HCT116 (cell line): ENCODE measurements at regions not wholly inside any gene's neighbourhood (a gene's known extent, or its start where the extent isn't known, plus 50 kb on each side); places are given as distances from the start of the nearest gene placed in this dataset.

Source experiments
- ATAC-seq: fragments of 200-7000 bp; cut with Tn5 transposase; 2 replicates; pipeline ENCODE4 v1.9.1; 2020; ENCODE audit warnings: mild to moderate bottlenecking, moderate library complexity
- BruUV-seq: library from RNA; stranded (reverse); fragments of 400-500 nt; replicated peaks from 2 replicates; lab custom pipeline; 2021; lab: Mats Ljungman, UMichigan
- CTCF ChIA-PET: fragments of 300-600 bp; sonication (Branson Sonifier 250); formaldehyde crosslinking; loops from one replicate; lab custom pipeline; 2021; ENCODE audit warnings: antibody characterized with exemption; lab: Charles Lee
- POLR2A ChIA-PET: fragments of 300-600, 350-600 bp; sonication (Branson Sonifier 250); formaldehyde crosslinking; loops from one replicate; lab custom pipeline; 2021; ENCODE audit warnings: antibody characterized with exemption; lab: Charles Lee
- RAD21 ChIA-PET, 2 experiments: fragments of 300-600 bp; sonication (Branson Sonifier 250); formaldehyde crosslinking; loops; one replicate each; lab custom pipeline; 2023; ENCODE audit warnings: low total read pairs in 2 of 2; ENCODE audit not compliant: uncharacterized antibody in 2 of 2, unreplicated experiment in 2 of 2, low non-redundant PET in 1 of 2; lab: Charles Lee
- DNase-seq: peaks from one replicate; pipeline ENCODE4 v3.0.0-alpha.2; 2010; ENCODE audit warnings: low read depth, low spot score
- H2AFZ ChIP-seq: fragments of 200-600 bp; shearing (Covaris generic), sonication (generic); 2 replicates; pipeline ENCODE4 v1.6.1; 2017; ENCODE audit warnings: low read depth, mixed run types, mixed read lengths, antibody characterized with exemption, low read length; ENCODE audit not compliant: poor library complexity, severe bottlenecking
- H3K27ac ChIP-seq: 2 replicates; pipeline ENCODE4 v1.5.1; 2012; ENCODE audit warnings: low read depth, low read length
- H3K27me3 ChIP-seq: fragments of 200-600 bp; sonication (generic); 2 replicates; pipeline ENCODE4 v1.6.1; 2016; ENCODE audit warnings: mixed run types, low read length, mixed read lengths; ENCODE audit not compliant: insufficient read depth
- H3K36me3 ChIP-seq, 2 experiments: fragments of 200-500 bp in 1 of 2; fragments of 200-600 bp in 1 of 2; sonication (Bioruptor generic) in 1 of 2; sonication (generic) in 1 of 2; 2 replicates each; pipeline versions ENCODE4 v1.5.1 to v1.6.1; 2014 to 2016; ENCODE audit warnings: low read length in 2 of 2, inconsistent platforms in 1 of 2, mixed read lengths in 1 of 2, mixed run types in 1 of 2; ENCODE audit not compliant: insufficient read depth in 2 of 2, control insufficient read depth in 1 of 2
- H3K4me1 ChIP-seq, 2 experiments: fragments of 200-600 bp in 1 of 2; sonication (generic) in 1 of 2; 2 replicates each; pipeline versions ENCODE4 v1.5.1 to v1.6.1; 2012 to 2017; ENCODE audit warnings: low read length in 2 of 2, inconsistent platforms in 1 of 2, mild to moderate bottlenecking in 1 of 2, mixed read lengths in 1 of 2, mixed run types in 1 of 2, moderate library complexity in 1 of 2; ENCODE audit not compliant: insufficient read depth in 2 of 2, control insufficient read depth in 1 of 2
- H3K4me2 ChIP-seq: fragments of 200-600 bp; sonication (generic); 2 replicates; pipeline ENCODE4 v1.6.1; 2017; ENCODE audit warnings: mixed run types, low read length, mixed read lengths
- H3K4me3 ChIP-seq, 2 experiments: fragments of 200-600 bp in 1 of 2; sonication (generic) in 1 of 2; replicated peaks in 1 of 2; 2 replicates each; pipeline ENCODE4 v1.5.1; 2011 to 2016; ENCODE audit warnings: low read length in 2 of 2, control low read depth in 1 of 2, low read depth in 1 of 2, mild to moderate bottlenecking in 1 of 2, mixed read lengths in 1 of 2, mixed run types in 1 of 2
- H3K79me2 ChIP-seq: fragments of 200-600 bp; sonication (generic); 2 replicates; pipeline ENCODE4 v1.6.1; 2017; ENCODE audit warnings: mild to moderate bottlenecking, mixed run types, low read length, moderate library complexity, mixed read lengths; ENCODE audit not compliant: insufficient read depth
- H3K9ac ChIP-seq: fragments of 200-600 bp; sonication (generic); 2 replicates; pipeline ENCODE4 v1.6.1; 2016; ENCODE audit warnings: low read length, mixed read lengths
- H3K9me2 ChIP-seq: fragments of 200-600 bp; sonication (generic), shearing (Covaris generic); 2 replicates; pipeline ENCODE4 v1.6.1; 2017; ENCODE audit warnings: mixed run types, mild to moderate bottlenecking, moderate library complexity; ENCODE audit not compliant: insufficient read depth
- H3K9me3 ChIP-seq, 2 experiments: fragments of 200-500 bp in 1 of 2; fragments of 200-600 bp in 1 of 2; sonication (Bioruptor generic) in 1 of 2; sonication (generic) in 1 of 2; 2 replicates each; pipeline ENCODE4 v1.6.1; 2014 to 2017; ENCODE audit warnings: low read length in 2 of 2, mixed read lengths in 2 of 2, inconsistent platforms in 1 of 2, low read depth in 1 of 2, mild to moderate bottlenecking in 1 of 2, mixed run types in 1 of 2, moderate library complexity in 1 of 2; ENCODE audit not compliant: control insufficient read depth in 1 of 2, insufficient read depth in 1 of 2
- H4K20me1 ChIP-seq: fragments of 200-600 bp; sonication (generic), shearing (Covaris generic); 2 replicates; pipeline ENCODE4 v1.6.1; 2017; ENCODE audit warnings: mixed run types, mild to moderate bottlenecking, moderate library complexity; ENCODE audit not compliant: insufficient read depth
- EZH2phosphoT487 ChIP-seq: fragments of 200-600 bp; IDR thresholded peaks from 2 replicates; pipeline ENCODE4 v1.6.1; 2018; ENCODE audit warnings: antibody characterized with exemption, borderline replicate concordance
- ZNF274 ChIP-seq: fragments of 200-500 bp; sonication (Bioruptor generic); IDR thresholded peaks from 2 replicates; pipeline ENCODE4 v1.6.1; 2014; ENCODE audit warnings: mild to moderate bottlenecking, low read depth, low read length, inconsistent platforms
- intact Hi-C: fragments of 100-400 bp; cut with micrococcal nuclease; formaldehyde crosslinking; loops from 2 replicates; pipeline ENCODE4 v1.10.0; 2022
- TF ChIP-seq, protein P1 (sequence below), 3 experiments: fragments of 200-600 bp in 1 of 3; sonication (generic) in 1 of 3; IDR thresholded peaks in 2 of 3; conservative IDR thresholded peaks in 1 of 3; 2 replicates each; pipeline ENCODE4 v1.5.1; 2012 to 2017; ENCODE audit warnings: low read depth in 2 of 3, low read length in 2 of 3, antibody characterized with exemption in 1 of 3, borderline replicate concordance in 1 of 3, control low read depth in 1 of 3, mild to moderate bottlenecking in 1 of 3, mixed read lengths in 1 of 3, mixed run types in 1 of 3, moderate library complexity in 1 of 3; ENCODE audit not compliant: insufficient read depth in 1 of 3
- TF ChIP-seq, protein P2 (sequence below): IDR thresholded peaks from 2 replicates; pipeline ENCODE4 v1.6.1; 2012; ENCODE audit warnings: low read depth

DNA sequence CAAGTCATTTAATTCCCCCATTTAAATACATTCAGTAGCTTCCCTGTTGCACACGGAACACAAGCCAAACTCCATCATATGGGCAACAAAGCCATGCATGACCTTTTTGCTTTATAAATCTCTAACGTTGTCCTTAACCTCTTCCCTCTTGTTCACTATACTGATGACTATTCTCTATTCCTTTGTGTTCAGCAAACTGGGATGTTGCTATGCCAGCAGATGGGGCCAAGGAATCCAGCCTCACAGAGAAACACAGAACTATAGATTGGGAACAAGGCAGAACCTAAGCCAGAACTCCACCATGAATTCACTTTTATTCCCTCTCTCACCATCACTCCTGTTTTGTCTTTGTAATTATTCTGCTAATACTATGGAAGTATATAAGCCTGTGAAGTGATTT lies 398.4 kb downstream of the TUSC7 start:
- Histone ChIP-seq H2AFZ (no peak overlapping the region), H3K4me1 (no peaks in the 10 kb centered on the region), H3K79me2 (no peaks in the 10 kb centered on the region), H3K9ac (no peak overlapping the region), H3K9me3 (no peaks in the 10 kb centered on the region; a peak in 1 of 4 replicates), H3K36me3 (no peaks in the 10 kb centered on the region), H4K20me1 (no peaks in the 10 kb centered on the region), H3K27ac (no peak overlapping the region), H3K27me3 (peaks cover 4% of the 10 kb centered on the region; the same call in 1 of the 2 replicates), H3K9me2 (no peaks in the 10 kb centered on the region)
- no peak for ATAC-seq
- RAD21 ChIA-PET: no interaction called here
- POLR2A ChIA-PET: no interaction called here
- BruUV-seq: no TSS peak
- TF ChIP-seq, protein P1, sequence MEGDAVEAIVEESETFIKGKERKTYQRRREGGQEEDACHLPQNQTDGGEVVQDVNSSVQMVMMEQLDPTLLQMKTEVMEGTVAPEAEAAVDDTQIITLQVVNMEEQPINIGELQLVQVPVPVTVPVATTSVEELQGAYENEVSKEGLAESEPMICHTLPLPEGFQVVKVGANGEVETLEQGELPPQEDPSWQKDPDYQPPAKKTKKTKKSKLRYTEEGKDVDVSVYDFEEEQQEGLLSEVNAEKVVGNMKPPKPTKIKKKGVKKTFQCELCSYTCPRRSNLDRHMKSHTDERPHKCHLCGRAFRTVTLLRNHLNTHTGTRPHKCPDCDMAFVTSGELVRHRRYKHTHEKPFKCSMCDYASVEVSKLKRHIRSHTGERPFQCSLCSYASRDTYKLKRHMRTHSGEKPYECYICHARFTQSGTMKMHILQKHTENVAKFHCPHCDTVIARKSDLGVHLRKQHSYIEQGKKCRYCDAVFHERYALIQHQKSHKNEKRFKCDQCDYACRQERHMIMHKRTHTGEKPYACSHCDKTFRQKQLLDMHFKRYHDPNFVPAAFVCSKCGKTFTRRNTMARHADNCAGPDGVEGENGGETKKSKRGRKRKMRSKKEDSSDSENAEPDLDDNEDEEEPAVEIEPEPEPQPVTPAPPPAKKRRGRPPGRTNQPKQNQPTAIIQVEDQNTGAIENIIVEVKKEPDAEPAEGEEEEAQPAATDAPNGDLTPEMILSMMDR (IDR thresholded peaks at IDR 0.05 in 2 of 3, conservative IDR thresholded peaks at IDR 0.05 in 1 of 3; ENCODE audit: borderline replicate concordance in 1 of 3, insufficient read depth in 1 of 3, low read depth in 2 of 3, low read length in 2 of 3): no peak
- TF ChIP-seq ZNF274: no peak
- TF ChIP-seq, protein P2, sequence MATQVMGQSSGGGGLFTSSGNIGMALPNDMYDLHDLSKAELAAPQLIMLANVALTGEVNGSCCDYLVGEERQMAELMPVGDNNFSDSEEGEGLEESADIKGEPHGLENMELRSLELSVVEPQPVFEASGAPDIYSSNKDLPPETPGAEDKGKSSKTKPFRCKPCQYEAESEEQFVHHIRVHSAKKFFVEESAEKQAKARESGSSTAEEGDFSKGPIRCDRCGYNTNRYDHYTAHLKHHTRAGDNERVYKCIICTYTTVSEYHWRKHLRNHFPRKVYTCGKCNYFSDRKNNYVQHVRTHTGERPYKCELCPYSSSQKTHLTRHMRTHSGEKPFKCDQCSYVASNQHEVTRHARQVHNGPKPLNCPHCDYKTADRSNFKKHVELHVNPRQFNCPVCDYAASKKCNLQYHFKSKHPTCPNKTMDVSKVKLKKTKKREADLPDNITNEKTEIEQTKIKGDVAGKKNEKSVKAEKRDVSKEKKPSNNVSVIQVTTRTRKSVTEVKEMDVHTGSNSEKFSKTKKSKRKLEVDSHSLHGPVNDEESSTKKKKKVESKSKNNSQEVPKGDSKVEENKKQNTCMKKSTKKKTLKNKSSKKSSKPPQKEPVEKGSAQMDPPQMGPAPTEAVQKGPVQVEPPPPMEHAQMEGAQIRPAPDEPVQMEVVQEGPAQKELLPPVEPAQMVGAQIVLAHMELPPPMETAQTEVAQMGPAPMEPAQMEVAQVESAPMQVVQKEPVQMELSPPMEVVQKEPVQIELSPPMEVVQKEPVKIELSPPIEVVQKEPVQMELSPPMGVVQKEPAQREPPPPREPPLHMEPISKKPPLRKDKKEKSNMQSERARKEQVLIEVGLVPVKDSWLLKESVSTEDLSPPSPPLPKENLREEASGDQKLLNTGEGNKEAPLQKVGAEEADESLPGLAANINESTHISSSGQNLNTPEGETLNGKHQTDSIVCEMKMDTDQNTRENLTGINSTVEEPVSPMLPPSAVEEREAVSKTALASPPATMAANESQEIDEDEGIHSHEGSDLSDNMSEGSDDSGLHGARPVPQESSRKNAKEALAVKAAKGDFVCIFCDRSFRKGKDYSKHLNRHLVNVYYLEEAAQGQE: no peak
- no peak for TF ChIP-seq EZH2phosphoT487
- TF ChIP-seq, all 23 proteins: peak for 0
- H3K4me3 ChIP-seq: no peak overlapping the region
- H3K4me2 ChIP-seq: no peak overlapping the region
- CTCF ChIA-PET: no interaction called here
- intact Hi-C loops: no loop called here
- DNase-seq: no peak
